HEK293 (cell line): ENCODE measurements at regions not wholly inside any gene's neighbourhood (a gene's known extent, or its start where the extent isn't known, plus 50 kb on each side); places are given as distances from the start of the nearest gene placed in this dataset.

Experiments used
- CTCF ChIA-PET: fragments of 350-600 bp; formaldehyde crosslinking; extraction: SDS; loops from one replicate; lab custom pipeline; 2021; ENCODE audit warnings: antibody characterized with exemption; lab: Yijun Ruan, JAX
- POLR2A ChIA-PET: fragments of 300-600 bp; formaldehyde crosslinking; extraction: SDS; loops from one replicate; lab custom pipeline; 2020; ENCODE audit warnings: antibody characterized with exemption, inconsistent platforms; lab: Yijun Ruan, JAX
- H3K27ac ChIP-seq: fragments of 200-500 bp; sonication (Bioruptor generic); 2 replicates; pipeline ENCODE4 v1.5.1; 2014; ENCODE audit warnings: low read depth, low read length, control low read depth, inconsistent platforms; ENCODE audit errors: extremely low read depth
- H3K36me3 ChIP-seq, 2 experiments: fragments of 200-500 bp in 1 of 2; sonication (Bioruptor generic) in 1 of 2; 1 replicate in 1 of 2; 2 replicates in 1 of 2; pipeline ENCODE4 v1.5.1; 2014 to 2017; ENCODE audit warnings: inconsistent platforms in 2 of 2, low read length in 2 of 2; ENCODE audit not compliant: control insufficient read depth in 2 of 2, insufficient read depth in 1 of 2
- H3K4me1 ChIP-seq: fragments of 200-500 bp; sonication (Bioruptor generic); 2 replicates; pipeline ENCODE4 v1.5.1; 2014; ENCODE audit warnings: mild to moderate bottlenecking, low read length, inconsistent platforms; ENCODE audit not compliant: control insufficient read depth, insufficient read depth
- H3K4me3 ChIP-seq: 2 replicates; pipeline ENCODE4 v1.5.1; 2011; ENCODE audit warnings: low read depth, mild to moderate bottlenecking, control low read depth, low read length, moderate library complexity
- H3K9me3 ChIP-seq: fragments of 200-500 bp; sonication (Bioruptor generic); 2 replicates; pipeline ENCODE4 v1.5.1; 2014; ENCODE audit warnings: low read depth, low read length, inconsistent platforms; ENCODE audit not compliant: control insufficient read depth, insufficient read depth
- HIC1 ChIP-seq: fragments of 450-650 bp; formaldehyde crosslinking; IDR thresholded peaks from 2 replicates; pipeline ENCODE4 v1.5.1; 2016; ENCODE audit warnings: missing biosample characterization, missing genetic modification characterization
- ZBTB26 ChIP-seq: fragments of 450-650 bp; formaldehyde crosslinking; optimal IDR thresholded peaks from 2 replicates; pipeline ENCODE3; 2016; ENCODE audit warnings: missing biosample characterization, mild to moderate bottlenecking, missing genetic modification characterization
- ZNF274 ChIP-seq, 2 experiments: fragments of 200-500 bp in 1 of 2; fragments of 450-650 bp in 1 of 2; sonication (Bioruptor generic) in 1 of 2; formaldehyde crosslinking in 1 of 2; IDR thresholded peaks; 2 replicates each; pipeline versions ENCODE4 v1.5.1 to v1.6.1; 2014 to 2016; ENCODE audit warnings: borderline replicate concordance in 1 of 2, inconsistent platforms in 1 of 2, low read length in 1 of 2, missing biosample characterization in 1 of 2, missing genetic modification characterization in 1 of 2
- ZNF341 ChIP-seq: fragments of 450-650 bp; formaldehyde crosslinking; IDR thresholded peaks from 2 replicates; pipeline ENCODE4; 2016; ENCODE audit warnings: low read depth, missing biosample characterization, missing genetic modification characterization
- ZNF37A ChIP-seq: fragments of 450-650 bp; IDR thresholded peaks from 2 replicates; pipeline ENCODE4 v1.5.1; 2018; ENCODE audit warnings: missing biosample characterization, missing genetic modification characterization
- ZNF394 ChIP-seq: fragments of 450-650 bp; formaldehyde crosslinking; IDR thresholded peaks from 2 replicates; pipeline ENCODE4 v1.5.1; 2016; ENCODE audit warnings: missing biosample characterization, missing genetic modification characterization, mild to moderate bottlenecking, moderate library complexity, borderline replicate concordance
- ZNF488 ChIP-seq: fragments of 450-650 bp; formaldehyde crosslinking; IDR thresholded peaks from 2 replicates; pipeline ENCODE4 v1.5.1; 2016; ENCODE audit warnings: missing biosample characterization, missing genetic modification characterization
- ZNF518A ChIP-seq: fragments of 450-650 bp; formaldehyde crosslinking; conservative IDR thresholded peaks from 2 replicates; pipeline ENCODE4 v1.5.1; 2016; ENCODE audit warnings: low read depth, missing biosample characterization, missing genetic modification characterization
- ZNF561 ChIP-seq: fragments of 450-650 bp; IDR thresholded peaks from 2 replicates; pipeline ENCODE4 v1.5.1; 2018; ENCODE audit warnings: missing biosample characterization, missing genetic modification characterization, borderline replicate concordance
- TF ChIP-seq, protein P1 (sequence below): fragments of 450-650 bp; formaldehyde crosslinking; IDR thresholded peaks from 2 replicates; pipeline ENCODE4 v1.5.1; 2016; ENCODE audit warnings: missing biosample characterization, missing genetic modification characterization, low read depth
- TF ChIP-seq, protein P2 (sequence below): fragments of 450-650 bp; formaldehyde crosslinking; IDR thresholded peaks from 2 replicates; pipeline ENCODE4 v1.5.1; 2017; ENCODE audit warnings: missing biosample characterization, mild to moderate bottlenecking, missing genetic modification characterization, moderate library complexity

GRCh38 chr12:40168001-40168400 lies 56.8 kb upstream of the LRRK2 start:
- H3K4me3 ChIP-seq, result no peak overlapping the region
- CTCF ChIA-PET, result no interaction called here
- no peaks in the 10 kb centered on the region for H3K9me3 ChIP-seq
- no peak for TF ChIP-seq ZNF518A (tag by site-specific recombination)
- no peak overlapping the region for H3K27ac ChIP-seq
- POLR2A ChIA-PET, result no interaction called here
- no peaks in the 10 kb centered on the region for H3K36me3 ChIP-seq
- no peaks in the 10 kb centered on the region for H3K4me1 ChIP-seq

DNA sequence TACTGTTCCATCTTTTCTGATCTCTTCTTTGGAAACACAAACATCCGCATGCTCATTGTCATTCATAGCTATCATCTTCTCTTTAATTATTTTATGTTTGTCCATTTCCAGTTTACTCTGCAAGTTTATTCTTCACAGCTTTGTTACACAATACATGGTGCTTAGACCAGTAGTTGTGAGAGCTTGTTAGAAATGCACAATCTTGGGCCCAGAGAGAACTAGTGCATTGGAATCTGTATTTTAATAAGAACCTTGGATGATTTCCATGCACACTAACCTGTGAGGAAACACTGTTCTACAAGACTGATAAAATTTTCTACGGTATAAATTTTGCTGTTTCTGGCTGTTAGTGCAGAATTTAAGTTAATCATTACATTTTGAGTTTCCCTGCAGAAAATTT lies 59.3 kb upstream of the SLC2A13 start:
- POLR2A ChIA-PET, result no interaction called here
- no peak overlapping the region for H3K27ac ChIP-seq
- H3K4me1 ChIP-seq, result no peaks in the 10 kb centered on the region
- no peak for TF ChIP-seq ZNF274 (IDR thresholded peaks at IDR 0.05; ENCODE audit: low read length)
- no peak for TF ChIP-seq ZNF274 (tag by site-specific recombination; IDR thresholded peaks at IDR 0.05; ENCODE audit: borderline replicate concordance)
- no peak for TF ChIP-seq ZBTB26 (tag by site-specific recombination)
- no peak for TF ChIP-seq ZNF37A
- no peak for TF ChIP-seq HIC1
- TF ChIP-seq, protein P1, sequence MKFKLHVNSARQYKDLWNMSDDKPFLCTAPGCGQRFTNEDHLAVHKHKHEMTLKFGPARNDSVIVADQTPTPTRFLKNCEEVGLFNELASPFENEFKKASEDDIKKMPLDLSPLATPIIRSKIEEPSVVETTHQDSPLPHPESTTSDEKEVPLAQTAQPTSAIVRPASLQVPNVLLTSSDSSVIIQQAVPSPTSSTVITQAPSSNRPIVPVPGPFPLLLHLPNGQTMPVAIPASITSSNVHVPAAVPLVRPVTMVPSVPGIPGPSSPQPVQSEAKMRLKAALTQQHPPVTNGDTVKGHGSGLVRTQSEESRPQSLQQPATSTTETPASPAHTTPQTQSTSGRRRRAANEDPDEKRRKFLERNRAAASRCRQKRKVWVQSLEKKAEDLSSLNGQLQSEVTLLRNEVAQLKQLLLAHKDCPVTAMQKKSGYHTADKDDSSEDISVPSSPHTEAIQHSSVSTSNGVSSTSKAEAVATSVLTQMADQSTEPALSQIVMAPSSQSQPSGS (tag by site-specific recombination), result no peak
- TF ChIP-seq ZNF341 (tag by site-specific recombination), result no peak
- no peak for TF ChIP-seq ZNF394 (tag by site-specific recombination)
- TF ChIP-seq, protein P2, sequence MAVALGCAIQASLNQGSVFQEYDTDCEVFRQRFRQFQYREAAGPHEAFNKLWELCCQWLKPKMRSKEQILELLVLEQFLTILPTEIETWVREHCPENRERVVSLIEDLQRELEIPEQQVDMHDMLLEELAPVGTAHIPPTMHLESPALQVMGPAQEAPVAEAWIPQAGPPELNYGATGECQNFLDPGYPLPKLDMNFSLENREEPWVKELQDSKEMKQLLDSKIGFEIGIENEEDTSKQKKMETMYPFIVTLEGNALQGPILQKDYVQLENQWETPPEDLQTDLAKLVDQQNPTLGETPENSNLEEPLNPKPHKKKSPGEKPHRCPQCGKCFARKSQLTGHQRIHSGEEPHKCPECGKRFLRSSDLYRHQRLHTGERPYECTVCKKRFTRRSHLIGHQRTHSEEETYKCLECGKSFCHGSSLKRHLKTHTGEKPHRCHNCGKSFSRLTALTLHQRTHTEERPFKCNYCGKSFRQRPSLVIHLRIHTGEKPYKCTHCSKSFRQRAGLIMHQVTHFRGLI (tag by site-specific recombination), result no peak
- no peak for TF ChIP-seq ZNF561 (tag by site-specific recombination)
- no peak for TF ChIP-seq ZNF488 (tag by site-specific recombination)
- no peak overlapping the region for H3K4me3 ChIP-seq
- H3K36me3 ChIP-seq, result no peaks in the 10 kb centered on the region
- H3K9me3 ChIP-seq, result no peaks in the 10 kb centered on the region
- CTCF ChIA-PET, result no interaction called here
